Neuronal stem cell (in vitro differentiated cells): ENCODE measurements at regions not wholly inside any gene's neighbourhood (a gene's known extent, or its start where the extent isn't known, plus 50 kb on each side); places are given as distances from the start of the nearest gene placed in this dataset.
A peak's percentile ranks its signal among the peaks of the same experiment; 100 is the strongest.

Source experiments
- DNase-seq: peaks from one replicate; pipeline ENCODE4 v3.0.0-alpha.2; 2013; ENCODE audit warnings: low spot score
- H2AFZ ChIP-seq: one replicate; pipeline ENCODE4 v1.6.1; 2013; ENCODE audit warnings: mild to moderate bottlenecking, low read length, inconsistent platforms
- H2AK5ac ChIP-seq: 2 replicates; pipeline ENCODE4 v1.6.1; 2013; ENCODE audit warnings: low read depth, mild to moderate bottlenecking, inconsistent platforms, low read length, moderate library complexity, mixed read lengths
- H2BK120ac ChIP-seq: 2 replicates; pipeline ENCODE4 v1.6.1; 2013; ENCODE audit warnings: low read depth, mild to moderate bottlenecking, inconsistent platforms, low read length, moderate library complexity, mixed read lengths
- H2BK12ac ChIP-seq: one replicate; pipeline ENCODE4 v1.6.1; 2013; ENCODE audit warnings: low read length, inconsistent platforms
- H2BK15ac ChIP-seq: 2 replicates; pipeline ENCODE4 v1.6.1; 2013; ENCODE audit warnings: mild to moderate bottlenecking, low read length, inconsistent platforms, mixed read lengths
- H2BK5ac ChIP-seq: one replicate; pipeline ENCODE4 v1.6.1; 2013; ENCODE audit warnings: inconsistent platforms, mild to moderate bottlenecking, low read length, moderate library complexity
- H3K14ac ChIP-seq: one replicate; pipeline ENCODE4 v1.6.1; 2013; ENCODE audit warnings: low read length, inconsistent platforms
- H3K18ac ChIP-seq: 2 replicates; pipeline ENCODE4 v1.6.1; 2013; ENCODE audit warnings: low read length, inconsistent platforms
- H3K23ac ChIP-seq: 2 replicates; pipeline ENCODE4 v1.6.1; 2013; ENCODE audit warnings: low read depth, mild to moderate bottlenecking, mixed read lengths, low read length, inconsistent platforms; ENCODE audit not compliant: poor library complexity
- H3K27ac ChIP-seq: replicated peaks from 3 replicates; pipeline ENCODE4 v1.5.1; 2013; ENCODE audit warnings: low read length, inconsistent platforms
- H3K27me3 ChIP-seq, 3 experiments: 2 replicates each; pipeline ENCODE4 v1.6.1; 2013; ENCODE audit warnings: low read length in 3 of 3, mild to moderate bottlenecking in 2 of 3, inconsistent platforms in 1 of 3, low read depth in 1 of 3, mixed read lengths in 1 of 3, moderate library complexity in 1 of 3; ENCODE audit not compliant: control insufficient read depth in 3 of 3, insufficient read depth in 3 of 3
- H3K36me3 ChIP-seq, 2 donors: replicated peaks in 1 of 2; 2 replicates each; pipeline ENCODE4 v1.6.1; 2013; ENCODE audit warnings: low read length in 2 of 2; ENCODE audit not compliant: control insufficient read depth in 2 of 2, insufficient read depth in 2 of 2
- H3K4ac ChIP-seq: 2 replicates; pipeline ENCODE4 v1.6.1; 2013; ENCODE audit warnings: inconsistent platforms, mild to moderate bottlenecking, low read length, moderate library complexity
- H3K4me1 ChIP-seq, 2 donors: 1 replicate in 1 of 2; 2 replicates in 1 of 2; pipeline ENCODE4 v1.6.1; 2013; ENCODE audit warnings: low read length in 2 of 2, low read depth in 1 of 2; ENCODE audit not compliant: control insufficient read depth in 2 of 2, insufficient read depth in 1 of 2
- H3K4me2 ChIP-seq: one replicate; pipeline ENCODE4 v1.6.1; 2013; ENCODE audit warnings: mild to moderate bottlenecking, low read length, inconsistent platforms; ENCODE audit not compliant: insufficient read depth, poor library complexity, severe bottlenecking
- H3K4me3 ChIP-seq, 2 donors: 2 replicates each; pipeline ENCODE4 v1.5.1; 2013; ENCODE audit warnings: low read length in 2 of 2, mild to moderate bottlenecking in 2 of 2, inconsistent platforms in 1 of 2, moderate library complexity in 1 of 2
- H3K79me1 ChIP-seq: one replicate; pipeline ENCODE4 v1.6.1; 2013; ENCODE audit warnings: low read depth, mild to moderate bottlenecking, inconsistent platforms, low read length, moderate library complexity
- H3K9ac ChIP-seq: one replicate; pipeline ENCODE4 v1.6.1; 2013; ENCODE audit warnings: mild to moderate bottlenecking, low read depth, low read length, inconsistent platforms; ENCODE audit not compliant: poor library complexity
- H3K9me3 ChIP-seq, 2 donors: replicated peaks in 1 of 2; 2 replicates each; pipeline versions ENCODE3 to v1.6.1; 2013; ENCODE audit warnings: low read length in 2 of 2, mild to moderate bottlenecking in 2 of 2, inconsistent platforms in 1 of 2, low read depth in 1 of 2, mixed read lengths in 1 of 2, moderate library complexity in 1 of 2; ENCODE audit not compliant: control insufficient read depth in 2 of 2, insufficient read depth in 1 of 2
- H4K8ac ChIP-seq: one replicate; pipeline ENCODE4 v1.6.1; 2013; ENCODE audit warnings: low read depth, mild to moderate bottlenecking, inconsistent platforms, low read length, moderate library complexity
- H4K91ac ChIP-seq: one replicate; pipeline ENCODE4 v1.6.1; 2013; ENCODE audit warnings: low read length, low read depth, mild to moderate bottlenecking, inconsistent platforms; ENCODE audit not compliant: poor library complexity
- WGBS, 2 donors: extraction: QIAGEN DNeasy Blood & Tissue Kit; methylation state at CpG; one replicate each; pipeline ENCODE4 v1.1.7; 2013; ENCODE audit warnings: missing lambda C conversion rate in 2 of 2, mixed read lengths in 1 of 2; ENCODE audit not compliant: insufficient read length in 2 of 2, insufficient replicate concordance in 1 of 2; ENCODE audit errors: extremely low coverage in 2 of 2; 5-methylcytosine and 5-hydroxymethylcytosine counted together

- Histone ChIP-seq H3K79me1 (no peaks in the 10 kb centered on the region), H3K23ac (no peak overlapping the region), H2BK12ac (no peak overlapping the region), H3K9me3 (no peaks in the 10 kb centered on the region), H2AK5ac (no peak overlapping the region), H4K8ac (no peak overlapping the region), H4K91ac (no peak overlapping the region), H3K4me1 (no peaks in the 10 kb centered on the region), H3K4me3 (no peak overlapping the region), H2BK15ac (no peak overlapping the region), H3K4ac (no peak overlapping the region), H3K4me2 (no peak overlapping the region), H3K18ac (no peak overlapping the region), H2BK120ac (no peak overlapping the region), H3K14ac (no peak overlapping the region), H2BK5ac (no peak overlapping the region), H3K36me3 (no peaks in the 10 kb centered on the region), H2AFZ (no peak overlapping the region), H3K9ac (no peak overlapping the region), H3K27me3 (no peaks in the 10 kb centered on the region), H3K27ac (no peak overlapping the region)
- no peak for DNase-seq
- no CpG with 5 or more reads among the region's 3 CpGs for WGBS, 2 donors
These were observed 248.3 kb upstream of the DOK6 start for GRCh38 chr18:69152436-69152835.

- Histone ChIP-seq H4K8ac (no peak overlapping the region), H2BK15ac (no peak overlapping the region), H3K4me2 (no peak overlapping the region), H3K4ac (no peak overlapping the region), H3K23ac (no peak overlapping the region), H3K9ac (no peak overlapping the region), H3K4me3 (no peak overlapping the region), H3K9me3 (no peaks in the 10 kb centered on the region), H2AFZ (peak overlapping the region; percentile 63), H3K27me3 (no peaks in the 10 kb centered on the region), H4K91ac (no peak overlapping the region), H3K18ac (no peak overlapping the region), H2BK12ac (no peak overlapping the region), H3K27ac (no peak overlapping the region), H2AK5ac (no peak overlapping the region), H2BK5ac (no peak overlapping the region), H3K4me1 (peaks cover 3 to 7% of the 10 kb centered on the region in 2 donors), H3K79me1 (no peaks in the 10 kb centered on the region), H3K14ac (no peak overlapping the region), H3K36me3 (no peaks in the 10 kb centered on the region), H2BK120ac (no peak overlapping the region)
- no CpG with 5 or more reads among the region's 10 CpGs for WGBS, 2 donors
- no peak for DNase-seq
These were observed 242.8 kb upstream of the DOK6 start for GRCh38 chr18:69157906-69158305.

- H3K36me3 ChIP-seq: no peaks in the 10 kb centered on the region
- no peak overlapping the region for H3K27ac ChIP-seq
- H2AFZ ChIP-seq: peak overlapping the region; percentile 55
These were observed 241.7 kb upstream of the DOK6 start for GRCh38 chr18:69158944-69159343.

GRCh38 chr18:69161383-69162028, 239.2 kb upstream of the DOK6 start:
- Histone ChIP-seq H3K36me3 (no peaks in the 10 kb centered on the region), H3K4me2 (no peak overlapping the region), H2BK12ac (no peak overlapping the region), H2AFZ (peak overlapping the region; percentile 89), H3K9ac (no peak overlapping the region), H4K8ac (no peak overlapping the region), H3K27me3 (no peaks in the 10 kb centered on the region), H3K27ac (peak overlapping the region; percentile 24), H2BK120ac (no peak overlapping the region), H3K4me1 (peaks cover 3 to 7% of the 10 kb centered on the region in 2 donors), H3K18ac (peak overlapping the region; percentile 59), H3K14ac (no peak overlapping the region), H3K79me1 (no peaks in the 10 kb centered on the region), H2BK15ac (no peak overlapping the region), H3K9me3 (peaks cover 0 to 3% of the 10 kb centered on the region in 2 donors), H4K91ac (no peak overlapping the region), H3K23ac (no peak overlapping the region), H3K4me3 (no peak overlapping the region), H2BK5ac (no peak overlapping the region), H2AK5ac (no peak overlapping the region), H3K4ac (no peak overlapping the region)
- DNase-seq: peak; percentile 6
- no CpG with 5 or more reads among the region's 9 CpGs for WGBS, 2 donors

More at GRCh38 chr18:69158944-69159343, 241.7 kb upstream of the DOK6 start:
- no peak overlapping the region for H3K4me2 ChIP-seq
- H3K14ac ChIP-seq: no peak overlapping the region
- peaks cover 3 to 7% of the 10 kb centered on the region in 2 donors for H3K4me1 ChIP-seq
- H3K18ac ChIP-seq: no peak overlapping the region
- no peak overlapping the region for H3K9ac ChIP-seq
- no peaks in the 10 kb centered on the region for H3K79me1 ChIP-seq
- peak overlapping the region; percentile 22 for H2BK12ac ChIP-seq
- no peak overlapping the region for H4K8ac ChIP-seq
- H3K4me3 ChIP-seq: no peak overlapping the region
- WGBS, 2 donors: no CpG with 5 or more reads among the region's 6 CpGs
- H2BK5ac ChIP-seq: no peak overlapping the region
- no peak overlapping the region for H4K91ac ChIP-seq
- no peak overlapping the region for H2BK15ac ChIP-seq
- no peak for DNase-seq
- H3K9me3 ChIP-seq: peaks cover 0 to under 1% of the 10 kb centered on the region in 2 donors
- no peak overlapping the region for H2BK120ac ChIP-seq
- no peak overlapping the region for H3K4ac ChIP-seq
- H2AK5ac ChIP-seq: no peak overlapping the region
- no peak overlapping the region for H3K23ac ChIP-seq
- no peaks in the 10 kb centered on the region for H3K27me3 ChIP-seq
